Hematopoietic multipotent progenitor cell treated with erythropoietin and hydrocortisone succinate and interleukin-3 and kit ligand, for 4 days (in vitro differentiated cells): ENCODE measurements at regions not wholly inside any gene's neighbourhood (a gene's known extent, or its start where the extent isn't known, plus 50 kb on each side); places are given as distances from the start of the nearest gene placed in this dataset.
"Not testable (repeated sequence)": the region's sequence is repeated elsewhere in the genome, so short reads cannot be mapped to it uniquely, and the experiment has no call there.

Source experiments
- DNase-seq: peaks from one replicate; pipeline ENCODE4 v3.0.0-alpha.2; 2015

GRCh38 chr2:12881952-12882351 lies 165.2 kb downstream of the TRIB2 start:
- peak; percentile 16 for DNase-seq

DNA sequence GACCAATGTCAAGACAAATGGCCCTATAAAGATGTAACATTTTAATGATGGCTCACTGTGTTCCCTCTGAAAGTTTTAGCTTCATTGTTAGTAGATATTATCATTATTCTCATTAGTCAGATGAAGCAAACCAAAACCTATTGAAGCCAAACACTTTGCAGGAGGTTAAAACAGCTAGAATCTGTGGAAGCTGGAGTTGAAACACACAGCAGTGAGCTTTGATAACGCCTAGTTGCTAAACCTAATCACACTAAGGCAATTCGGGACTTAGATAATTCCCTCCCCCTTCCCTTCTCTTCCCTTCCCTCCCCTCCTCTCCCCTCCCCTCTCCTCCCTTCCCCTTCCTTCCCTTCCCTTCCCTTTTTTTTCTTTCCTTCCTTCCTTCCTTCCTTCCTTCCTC lies 165.7 kb downstream of the TRIB2 start:
- no peak for DNase-seq

- DNase-seq: no peak
Observed at GRCh38 chr2:12883906-12884305, 167.2 kb downstream of the TRIB2 start.

GRCh38 chr2:12884713-12885282 lies 168.1 kb downstream of the TRIB2 start:
- no peak for DNase-seq

- DNase-seq: no peak
Observed at GRCh38 chr2:12890066-12890465, 173.3 kb downstream of the TRIB2 start.

DNA sequence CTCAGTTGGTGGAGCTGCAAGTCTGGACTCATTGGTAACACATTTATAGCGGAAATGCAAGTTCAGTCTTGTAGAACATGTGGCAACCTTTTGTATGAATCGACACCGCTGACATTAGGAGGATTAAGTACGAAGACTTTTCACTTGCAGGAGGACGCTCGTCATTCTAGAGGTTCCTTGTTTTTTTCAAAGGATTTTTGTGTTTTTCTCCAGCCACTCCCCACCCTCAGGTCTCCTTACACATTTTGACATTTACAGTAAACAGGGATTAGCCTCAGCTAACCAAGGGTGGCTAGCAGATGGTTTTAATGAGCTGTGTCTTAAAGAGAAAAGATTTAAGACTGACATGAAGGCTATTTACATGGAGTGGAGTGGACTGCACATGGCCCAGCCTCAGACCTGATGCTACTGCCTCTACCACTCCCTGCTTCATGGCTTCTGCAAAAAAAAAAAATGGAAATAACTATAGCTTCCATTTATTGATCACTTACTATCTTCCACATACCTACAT lies 173.8 kb downstream of the TRIB2 start:
- DNase-seq: no peak

DNA sequence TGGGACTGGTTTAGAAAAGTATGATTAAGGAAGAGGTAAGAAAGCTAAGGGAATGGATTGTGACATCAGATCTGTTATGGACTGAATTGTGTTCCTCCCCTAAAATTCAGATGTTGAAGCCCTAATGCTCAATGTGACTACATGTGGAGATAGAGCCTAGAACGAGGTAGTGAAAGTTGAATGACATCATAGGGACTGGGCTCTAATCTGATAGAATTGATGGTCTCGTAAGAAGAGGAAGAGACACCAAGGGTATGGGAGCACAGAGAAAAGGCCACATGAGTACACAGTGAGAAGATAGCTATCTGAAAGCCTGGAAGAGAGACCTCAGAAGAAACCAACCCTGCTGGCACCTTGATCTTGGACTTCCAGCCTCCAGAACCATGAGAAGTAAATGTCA lies 178.3 kb downstream of the TRIB2 start:
- no peak for DNase-seq

DNA sequence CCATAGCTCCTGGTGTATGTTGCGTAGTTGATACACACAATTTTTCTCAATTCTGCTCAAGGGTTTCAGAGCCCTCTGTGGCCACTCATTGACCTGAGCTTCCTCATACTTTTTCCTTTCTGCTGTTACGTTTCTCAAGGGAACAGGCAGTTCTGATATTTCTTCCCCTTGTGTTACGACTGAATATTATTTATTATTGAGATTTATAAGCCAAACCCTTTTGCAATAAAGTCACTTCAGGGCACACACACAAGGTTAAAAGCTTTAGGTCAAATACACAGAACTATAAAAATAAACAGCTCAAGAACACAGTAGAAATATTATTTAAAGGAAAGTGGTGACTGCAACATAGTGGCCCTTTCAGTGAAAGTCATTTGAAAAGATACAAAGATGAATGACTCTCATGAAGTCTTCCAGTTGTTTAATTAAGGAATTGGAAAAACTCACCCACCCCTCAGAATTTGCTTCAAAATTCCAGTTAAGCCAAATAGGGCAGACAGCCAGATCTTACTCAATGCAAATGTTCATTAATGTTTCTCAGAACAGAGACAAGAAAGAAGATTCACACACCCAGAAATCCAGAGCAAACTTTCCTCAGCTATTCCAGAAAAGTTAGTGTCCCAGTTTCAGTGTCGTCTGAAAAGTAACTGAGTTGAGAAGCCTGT lies 179.7 kb downstream of the TRIB2 start:
- DNase-seq: no peak

DNA sequence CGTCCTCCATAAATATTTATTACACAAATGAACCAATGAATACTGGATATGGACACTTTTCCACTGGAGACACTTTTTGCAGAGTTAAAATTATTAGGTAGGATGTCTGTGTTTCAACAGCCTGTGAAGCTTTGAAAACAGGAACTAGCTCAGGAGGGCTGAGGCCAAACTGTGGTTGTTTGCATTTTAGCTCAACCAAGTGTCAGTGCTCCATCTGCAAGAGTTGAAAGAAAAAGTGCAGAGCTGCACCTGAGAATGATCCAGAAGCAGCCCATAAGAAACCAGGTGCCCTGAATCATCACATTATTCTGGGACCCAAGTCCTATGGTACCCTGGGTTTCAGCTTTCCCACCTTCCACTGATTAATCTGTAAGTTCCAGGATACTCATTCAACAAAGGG lies 180.4 kb downstream of the TRIB2 start:
- peak; percentile 32 for DNase-seq

GRCh38 chr2:12903272-12903671 lies 186.5 kb downstream of the TRIB2 start:
- no peak for DNase-seq

- DNase-seq: no peak
Observed at GRCh38 chr2:12910431-12910830, 193.7 kb downstream of the TRIB2 start.

DNA sequence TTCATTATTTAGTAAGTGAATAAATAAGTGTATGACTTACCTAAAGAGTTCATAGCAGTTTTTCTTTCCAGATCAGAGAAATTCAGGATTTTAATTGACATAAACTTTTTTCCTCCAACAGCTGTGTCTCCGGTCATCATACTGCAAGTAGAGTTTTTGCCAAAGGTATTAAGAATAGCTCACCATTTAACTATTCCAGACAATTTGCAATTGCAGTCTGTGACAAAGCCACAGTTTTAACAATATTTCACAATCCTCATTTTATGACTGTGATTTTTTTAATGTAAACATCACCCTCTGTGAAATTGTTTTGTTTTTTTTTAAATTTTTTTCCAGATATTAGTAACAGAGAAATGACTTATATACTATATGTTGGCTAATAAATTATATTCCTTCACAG lies 199.1 kb downstream of the TRIB2 start:
- DNase-seq: no peak

- DNase-seq: no peak
Observed at GRCh38 chr2:12918138-12918834, 201.6 kb downstream of the TRIB2 start.

DNA sequence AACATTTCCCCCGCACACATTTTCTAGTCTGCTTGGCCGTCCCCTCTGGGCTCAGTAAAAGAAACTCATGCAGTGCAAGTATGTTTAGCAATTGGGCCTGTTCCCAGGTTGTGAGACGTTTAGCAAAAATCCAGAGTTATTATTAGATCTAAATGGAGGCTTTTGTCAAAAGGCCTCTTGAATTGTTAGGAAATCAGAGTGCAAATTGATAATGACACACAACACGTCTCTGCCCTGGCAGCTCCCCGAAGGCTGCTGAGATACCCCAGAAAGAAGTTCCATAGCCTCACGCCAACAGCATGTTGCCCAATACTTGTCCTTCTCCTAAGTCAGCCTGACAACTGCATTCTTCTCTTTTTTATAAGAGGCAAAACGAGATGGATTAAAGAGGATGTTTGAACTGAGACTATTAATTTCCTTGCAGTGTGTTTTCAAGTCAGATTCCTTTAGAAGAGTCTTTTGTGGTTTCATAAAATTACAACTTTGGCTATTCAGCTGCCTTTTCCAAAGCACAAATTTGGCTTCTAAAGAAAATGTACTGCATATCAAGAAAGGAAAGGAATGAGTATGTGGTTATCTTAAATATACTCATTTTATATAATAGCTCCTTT lies 202.2 kb downstream of the TRIB2 start:
- DNase-seq: no peak

- no peak for DNase-seq
Observed at GRCh38 chr2:12921321-12921720, 204.6 kb downstream of the TRIB2 start.

- no peak for DNase-seq
Observed at GRCh38 chr2:12923907-12924610, 207.3 kb downstream of the TRIB2 start.

DNA sequence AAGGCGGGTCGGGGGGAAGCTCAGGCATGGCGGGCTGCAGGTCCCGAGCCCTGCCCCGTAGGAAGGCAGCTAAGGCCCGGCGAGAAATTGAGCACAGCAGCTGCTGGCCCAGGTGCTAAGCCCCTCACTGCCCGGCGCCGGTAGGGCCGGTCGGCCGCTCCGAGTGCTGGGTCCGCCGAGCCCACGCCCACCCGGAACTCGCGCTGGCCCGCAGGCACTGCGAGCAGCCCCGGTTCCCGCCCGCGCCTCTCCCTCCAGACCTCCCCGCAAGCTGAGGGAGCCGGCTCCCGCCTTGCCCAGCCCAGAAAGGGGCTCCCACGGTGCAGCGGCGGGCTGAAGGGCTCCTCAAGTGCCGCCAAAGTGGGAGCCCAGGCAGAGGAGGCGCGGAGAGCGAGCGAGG lies 209.9 kb downstream of the TRIB2 start:
- not testable (repeated sequence) for DNase-seq

DNA sequence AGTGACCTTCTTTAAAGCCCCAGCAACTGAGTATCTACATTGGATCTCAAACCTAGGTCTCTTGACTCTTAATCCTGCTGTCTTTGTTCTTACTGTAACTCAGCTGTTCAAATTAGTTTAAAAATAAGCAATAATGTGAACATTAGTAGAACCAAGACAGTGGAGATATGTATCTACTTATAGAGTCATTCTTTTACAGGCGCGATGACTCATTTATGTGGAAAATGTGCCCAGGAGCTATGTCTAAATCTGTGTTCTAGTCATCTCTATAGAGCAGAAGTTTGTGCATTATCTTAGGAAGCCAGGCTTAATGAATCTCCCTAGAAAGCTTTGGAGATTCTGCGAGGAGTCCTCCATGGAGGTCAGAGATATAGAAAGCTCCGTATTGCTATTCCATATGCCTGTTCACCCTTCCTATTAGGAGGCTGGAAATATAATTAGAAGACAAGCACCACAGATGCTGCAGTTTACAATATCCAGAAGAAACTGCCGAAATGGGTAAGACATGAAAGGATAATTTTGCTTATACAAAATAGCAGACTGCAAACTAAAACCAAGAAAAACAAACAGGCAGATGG lies 211.6 kb downstream of the TRIB2 start:
- peak; percentile 20 for DNase-seq

- DNase-seq: no peak
Observed at GRCh38 chr2:12928775-12929401, 212.2 kb downstream of the TRIB2 start.

DNA sequence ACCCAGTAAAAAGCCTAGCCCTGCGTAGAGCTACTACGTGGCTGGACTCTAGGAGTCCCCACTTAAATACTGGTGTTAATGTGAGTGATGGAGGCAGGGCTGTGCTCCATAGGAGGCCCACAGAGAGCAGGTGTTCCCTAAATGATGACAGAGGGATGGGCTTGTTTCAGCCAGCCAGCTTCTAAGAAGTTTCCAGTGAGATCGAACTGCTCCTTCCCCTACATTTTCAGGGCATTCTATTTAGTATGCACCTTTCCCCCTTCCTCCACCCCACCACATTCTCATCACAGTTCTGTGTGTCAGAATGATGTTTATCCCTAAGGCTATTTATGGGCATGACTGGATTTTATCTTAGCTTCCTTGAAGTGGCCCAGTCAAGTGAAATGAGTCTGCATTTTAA lies 213.0 kb downstream of the TRIB2 start:
- no peak for DNase-seq

DNA sequence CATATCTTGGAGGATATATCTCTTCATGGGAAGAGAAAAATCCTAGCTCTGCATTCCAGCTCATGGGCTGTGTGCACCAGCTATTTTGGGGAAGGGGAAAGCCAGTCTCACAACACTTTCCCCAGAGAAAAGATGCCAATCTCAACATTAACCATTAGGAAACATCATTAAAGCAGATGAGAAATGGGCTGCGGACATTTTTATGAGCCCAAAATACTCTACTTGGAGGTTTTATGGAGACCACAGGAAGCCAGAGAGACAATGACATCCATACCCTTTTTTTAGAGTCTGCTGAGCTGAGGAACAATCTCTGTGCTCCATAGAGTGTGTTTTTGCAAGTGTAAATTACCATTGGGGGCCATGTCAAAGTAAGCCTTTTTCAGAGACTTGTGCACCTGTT lies 213.7 kb downstream of the TRIB2 start:
- DNase-seq: no peak

DNA sequence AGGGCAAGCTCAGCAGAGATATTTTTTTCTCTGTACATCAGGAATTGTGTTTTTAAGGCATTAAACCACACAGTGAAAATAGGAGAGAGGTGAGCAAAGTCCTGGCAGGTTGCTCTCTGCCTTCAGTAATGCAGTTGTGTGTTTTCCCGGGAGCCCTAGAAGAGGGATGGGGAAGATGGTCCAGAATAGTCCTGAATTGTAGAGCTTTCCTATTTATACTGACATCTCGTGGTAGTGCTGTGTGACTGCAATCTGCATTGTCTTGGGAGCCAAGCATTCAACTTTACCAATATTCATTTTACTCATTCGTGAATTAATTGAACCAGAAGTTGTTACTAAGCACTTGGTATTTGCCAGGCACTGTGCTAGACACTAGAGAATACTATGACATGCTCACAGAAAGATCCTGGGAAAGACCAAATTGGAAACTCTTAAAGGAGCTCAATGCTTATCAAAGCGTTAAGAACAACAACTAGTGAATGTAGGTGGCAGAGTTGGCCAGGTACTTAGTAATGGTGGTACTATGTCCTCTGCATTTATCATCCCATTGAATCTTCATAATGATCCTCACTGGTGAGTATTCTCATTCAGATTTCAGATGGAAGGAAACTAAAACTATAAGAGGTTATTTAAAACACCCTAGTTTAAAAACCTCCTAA lies 214.6 kb downstream of the TRIB2 start:
- peak; percentile 35 for DNase-seq
